ENCODE measurements at regions not wholly inside any gene's neighbourhood (a gene's known extent, or its start where the extent isn't known, plus 50 kb on each side); places are given as distances from the start of the nearest gene placed in this dataset.

- H3K9me3 ChIP-seq (ENCODE audit: control insufficient read depth in 2 of 2, low read length in 2 of 2) = no peaks in the 10 kb centered on the region
- no peak overlapping the region for H3K4me3 ChIP-seq (ENCODE audit: low read length in 2 of 2)
- H3K36me3 ChIP-seq (ENCODE audit: control insufficient read depth in 2 of 2, insufficient read depth in 2 of 2, low read length in 2 of 2) = no peaks in the 10 kb centered on the region
- no peaks in the 10 kb centered on the region for H3K4me1 ChIP-seq (ENCODE audit: control insufficient read depth, insufficient read depth, low read length)
- H3K27ac ChIP-seq (ENCODE audit: low read length) = no peak overlapping the region
- H3K9ac ChIP-seq (ENCODE audit: low read length in 2 of 2) = no peak overlapping the region
- H3K27me3 ChIP-seq (ENCODE audit: control insufficient read depth in 1 of 2, insufficient read depth in 2 of 2, low read length in 2 of 2) = no peaks in the 10 kb centered on the region
These were observed 430.2 kb downstream of the MEIS1 start for GRCh38 chr2:66865161-66865560.

GRCh38 chr2:66866331-66867062 lies 431.6 kb downstream of the MEIS1 start:
- Histone ChIP-seq H3K9ac (ENCODE audit: low read length in 2 of 2) (no peak overlapping the region), H3K27me3 (ENCODE audit: control insufficient read depth in 1 of 2, insufficient read depth in 2 of 2, low read length in 2 of 2) (no peaks in the 10 kb centered on the region), H3K4me1 (ENCODE audit: control insufficient read depth, insufficient read depth, low read length) (no peaks in the 10 kb centered on the region)

GRCh38 chr2:66867063-66867441 lies 432.1 kb downstream of the MEIS1 start:
- Histone ChIP-seq H3K27me3 (ENCODE audit: control insufficient read depth in 1 of 2, insufficient read depth in 2 of 2, low read length in 2 of 2) (no peaks in the 10 kb centered on the region), H3K4me1 (ENCODE audit: control insufficient read depth, insufficient read depth, low read length) (no peaks in the 10 kb centered on the region), H3K9me3 (ENCODE audit: control insufficient read depth in 2 of 2, low read length in 2 of 2) (no peaks in the 10 kb centered on the region), H3K27ac (ENCODE audit: low read length) (no peak overlapping the region), H3K36me3 (ENCODE audit: control insufficient read depth in 2 of 2, insufficient read depth in 2 of 2, low read length in 2 of 2) (no peaks in the 10 kb centered on the region), H3K4me3 (ENCODE audit: low read length in 2 of 2) (no peak overlapping the region), H3K9ac (ENCODE audit: low read length in 2 of 2) (no peak overlapping the region)

More at GRCh38 chr2:66866331-66867062, 431.6 kb downstream of the MEIS1 start:
- H3K27ac ChIP-seq (ENCODE audit: low read length) = no peak overlapping the region
- H3K36me3 ChIP-seq (ENCODE audit: control insufficient read depth in 2 of 2, insufficient read depth in 2 of 2, low read length in 2 of 2) = no peaks in the 10 kb centered on the region
- no peaks in the 10 kb centered on the region for H3K9me3 ChIP-seq (ENCODE audit: control insufficient read depth in 2 of 2, low read length in 2 of 2)
- H3K4me3 ChIP-seq (ENCODE audit: low read length in 2 of 2) = no peak overlapping the region

- Histone ChIP-seq H3K9ac (ENCODE audit: low read length in 2 of 2) (no peak overlapping the region), H3K36me3 (ENCODE audit: control insufficient read depth in 2 of 2, insufficient read depth in 2 of 2, low read length in 2 of 2) (no peaks in the 10 kb centered on the region), H3K4me3 (ENCODE audit: low read length in 2 of 2) (no peak overlapping the region), H3K27me3 (ENCODE audit: control insufficient read depth in 1 of 2, insufficient read depth in 2 of 2, low read length in 2 of 2) (no peaks in the 10 kb centered on the region), H3K27ac (ENCODE audit: low read length) (no peak overlapping the region), H3K9me3 (ENCODE audit: control insufficient read depth in 2 of 2, low read length in 2 of 2) (no peaks in the 10 kb centered on the region), H3K4me1 (ENCODE audit: control insufficient read depth, insufficient read depth, low read length) (no peaks in the 10 kb centered on the region)
These were observed 434.2 kb downstream of the MEIS1 start for GRCh38 chr2:66869076-66869475.

GRCh38 chr2:66872081-66872985 lies 437.4 kb downstream of the MEIS1 start:
- Histone ChIP-seq H3K27ac (ENCODE audit: low read length) (no peak overlapping the region), H3K4me1 (ENCODE audit: control insufficient read depth, insufficient read depth, low read length) (peaks cover 8% of the 10 kb centered on the region), H3K36me3 (ENCODE audit: control insufficient read depth in 2 of 2, insufficient read depth in 2 of 2, low read length in 2 of 2) (no peaks in the 10 kb centered on the region), H3K9me3 (ENCODE audit: control insufficient read depth in 2 of 2, low read length in 2 of 2) (no peaks in the 10 kb centered on the region), H3K9ac (ENCODE audit: low read length in 2 of 2) (no peak overlapping the region), H3K4me3 (ENCODE audit: low read length in 2 of 2) (no peak overlapping the region), H3K27me3 (ENCODE audit: control insufficient read depth in 1 of 2, insufficient read depth in 2 of 2, low read length in 2 of 2) (no peaks in the 10 kb centered on the region)

- no peak overlapping the region for H3K27ac ChIP-seq (ENCODE audit: low read length)
- no peaks in the 10 kb centered on the region for H3K36me3 ChIP-seq (ENCODE audit: control insufficient read depth in 2 of 2, insufficient read depth in 2 of 2, low read length in 2 of 2)
- H3K27me3 ChIP-seq (ENCODE audit: control insufficient read depth in 1 of 2, insufficient read depth in 2 of 2, low read length in 2 of 2) = no peaks in the 10 kb centered on the region
- peaks cover 8% of the 10 kb centered on the region for H3K4me1 ChIP-seq (ENCODE audit: control insufficient read depth, insufficient read depth, low read length)
- no peak overlapping the region for H3K9ac ChIP-seq (ENCODE audit: low read length in 2 of 2)
- H3K9me3 ChIP-seq (ENCODE audit: control insufficient read depth in 2 of 2, low read length in 2 of 2) = no peaks in the 10 kb centered on the region
- no peak overlapping the region for H3K4me3 ChIP-seq (ENCODE audit: low read length in 2 of 2)
These were observed 438.2 kb downstream of the MEIS1 start for GRCh38 chr2:66872986-66873754.

GRCh38 chr2:66874411-66874810 lies 439.5 kb downstream of the MEIS1 start:
- H3K27ac ChIP-seq (ENCODE audit: low read length) = no peak overlapping the region
- no peaks in the 10 kb centered on the region for H3K27me3 ChIP-seq (ENCODE audit: control insufficient read depth in 1 of 2, insufficient read depth in 2 of 2, low read length in 2 of 2)
- peaks cover 8% of the 10 kb centered on the region for H3K4me1 ChIP-seq (ENCODE audit: control insufficient read depth, insufficient read depth, low read length)
- H3K36me3 ChIP-seq (ENCODE audit: control insufficient read depth in 2 of 2, insufficient read depth in 2 of 2, low read length in 2 of 2) = no peaks in the 10 kb centered on the region
- H3K4me3 ChIP-seq (ENCODE audit: low read length in 2 of 2) = no peak overlapping the region
- no peaks in the 10 kb centered on the region for H3K9me3 ChIP-seq (ENCODE audit: control insufficient read depth in 2 of 2, low read length in 2 of 2)
- H3K9ac ChIP-seq (ENCODE audit: low read length in 2 of 2) = no peak overlapping the region

GRCh38 chr2:66875941-66876462 lies 441.1 kb downstream of the MEIS1 start:
- Histone ChIP-seq H3K27me3 (ENCODE audit: control insufficient read depth in 1 of 2, insufficient read depth in 2 of 2, low read length in 2 of 2) (no peaks in the 10 kb centered on the region), H3K36me3 (ENCODE audit: control insufficient read depth in 2 of 2, insufficient read depth in 2 of 2, low read length in 2 of 2) (no peaks in the 10 kb centered on the region), H3K9ac (ENCODE audit: low read length in 2 of 2) (no peak overlapping the region), H3K4me1 (ENCODE audit: control insufficient read depth, insufficient read depth, low read length) (peaks cover 8% of the 10 kb centered on the region), H3K9me3 (ENCODE audit: control insufficient read depth in 2 of 2, low read length in 2 of 2) (no peaks in the 10 kb centered on the region), H3K27ac (ENCODE audit: low read length) (no peak overlapping the region), H3K4me3 (ENCODE audit: low read length in 2 of 2) (no peak overlapping the region)

- H3K27ac ChIP-seq (ENCODE audit: low read length) = no peak overlapping the region
These were observed 451.0 kb downstream of the MEIS1 start for GRCh38 chr2:66885775-66886383.

GRCh38 chr2:66888246-66888645 lies 453.3 kb downstream of the MEIS1 start:
- Histone ChIP-seq H3K9me3 (ENCODE audit: control insufficient read depth in 2 of 2, low read length in 2 of 2) (no peaks in the 10 kb centered on the region), H3K4me1 (ENCODE audit: control insufficient read depth, insufficient read depth, low read length) (no peaks in the 10 kb centered on the region), H3K27me3 (ENCODE audit: control insufficient read depth in 1 of 2, insufficient read depth in 2 of 2, low read length in 2 of 2) (no peaks in the 10 kb centered on the region), H3K36me3 (ENCODE audit: control insufficient read depth in 2 of 2, insufficient read depth in 2 of 2, low read length in 2 of 2) (no peaks in the 10 kb centered on the region), H3K27ac (ENCODE audit: low read length) (no peak overlapping the region), H3K9ac (ENCODE audit: low read length in 2 of 2) (no peak overlapping the region), H3K4me3 (ENCODE audit: low read length in 2 of 2) (no peak overlapping the region)

More at GRCh38 chr2:66885775-66886383, 451.0 kb downstream of the MEIS1 start:
- no peaks in the 10 kb centered on the region for H3K9me3 ChIP-seq (ENCODE audit: control insufficient read depth in 2 of 2, low read length in 2 of 2)
- no peaks in the 10 kb centered on the region for H3K27me3 ChIP-seq (ENCODE audit: control insufficient read depth in 1 of 2, insufficient read depth in 2 of 2, low read length in 2 of 2)
- no peaks in the 10 kb centered on the region for H3K36me3 ChIP-seq (ENCODE audit: control insufficient read depth in 2 of 2, insufficient read depth in 2 of 2, low read length in 2 of 2)
- no peak overlapping the region for H3K9ac ChIP-seq (ENCODE audit: low read length in 2 of 2)
- no peaks in the 10 kb centered on the region for H3K4me1 ChIP-seq (ENCODE audit: control insufficient read depth, insufficient read depth, low read length)
- no peak overlapping the region for H3K4me3 ChIP-seq (ENCODE audit: low read length in 2 of 2)
